DMS 273 treated with DMSO at 0.1 percent for 48 hours (cell line): ENCODE measurements at regions not wholly inside any gene's neighbourhood (a gene's known extent, or its start where the extent isn't known, plus 50 kb on each side); places are given as distances from the start of the nearest gene placed in this dataset.
"Not testable (repeated sequence)": the region's sequence is repeated elsewhere in the genome, so short reads cannot be mapped to it uniquely, and the experiment has no call there.

ENCODE experiments used
- DNase-seq: peaks from one replicate; lab custom pipeline; 2025; lab: John Stamatoyannopoulos, UW

DNA sequence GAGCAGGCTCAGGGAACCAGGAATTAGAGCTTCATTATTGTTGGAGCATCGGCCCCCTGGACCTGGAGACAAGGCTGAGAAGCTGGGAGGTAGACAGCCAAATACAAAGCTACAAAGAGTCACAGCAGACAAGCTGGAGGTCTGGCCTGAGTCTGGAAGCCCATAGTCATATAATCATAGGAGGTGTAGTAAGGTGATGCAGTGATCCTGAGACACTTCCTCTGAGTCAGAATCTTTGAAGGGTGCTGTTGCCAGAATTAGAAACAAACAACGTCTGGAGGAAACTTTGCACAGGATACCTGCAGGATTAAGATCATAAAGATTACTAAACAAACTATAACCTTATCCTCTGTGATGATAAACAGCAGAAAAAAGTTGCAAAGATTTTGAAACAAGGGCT, 213.8 kb downstream of the DSC3 start:
- DNase-seq, result no peak

DNA sequence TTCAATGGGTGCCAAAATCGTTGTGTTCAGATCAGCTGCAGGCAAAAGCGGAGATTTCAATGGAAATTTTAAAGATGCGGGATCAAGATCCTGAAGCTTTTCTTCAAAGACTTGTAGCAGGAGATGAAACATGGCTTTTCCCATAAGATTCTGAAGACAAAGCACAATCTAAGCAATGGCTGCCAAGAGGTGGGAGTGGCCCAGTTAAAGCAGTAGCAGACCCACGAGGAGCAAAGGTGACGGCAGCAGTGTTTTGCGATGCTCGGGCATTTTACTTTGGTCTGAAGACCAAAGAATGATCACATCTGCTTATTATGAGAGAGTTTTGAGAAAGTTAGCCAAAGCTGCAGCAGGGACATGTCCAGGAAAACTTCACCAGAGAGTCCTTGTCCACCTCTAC, 222.9 kb downstream of the DSC3 start:
- no peak for DNase-seq

DNA sequence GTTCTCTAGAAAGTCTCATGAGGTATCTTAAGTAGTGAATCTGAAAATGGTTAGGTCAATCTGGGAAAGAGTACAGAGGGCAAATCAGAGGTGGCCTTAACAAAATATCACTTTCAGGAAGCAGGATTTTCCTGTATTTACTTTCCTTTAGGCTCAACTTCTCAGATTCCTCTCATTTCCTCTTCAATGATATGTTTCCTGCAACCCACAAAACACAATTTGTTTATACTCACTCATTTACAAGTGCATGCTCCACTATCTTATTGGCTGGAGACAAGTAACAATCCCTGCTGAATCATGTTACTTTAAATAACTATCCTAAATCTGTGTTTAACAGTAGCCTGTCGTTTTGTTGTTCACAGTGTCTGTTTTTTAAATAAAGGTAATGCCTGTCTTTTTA, 228.1 kb downstream of the DSC3 start:
- DNase-seq, result no peak

DNA sequence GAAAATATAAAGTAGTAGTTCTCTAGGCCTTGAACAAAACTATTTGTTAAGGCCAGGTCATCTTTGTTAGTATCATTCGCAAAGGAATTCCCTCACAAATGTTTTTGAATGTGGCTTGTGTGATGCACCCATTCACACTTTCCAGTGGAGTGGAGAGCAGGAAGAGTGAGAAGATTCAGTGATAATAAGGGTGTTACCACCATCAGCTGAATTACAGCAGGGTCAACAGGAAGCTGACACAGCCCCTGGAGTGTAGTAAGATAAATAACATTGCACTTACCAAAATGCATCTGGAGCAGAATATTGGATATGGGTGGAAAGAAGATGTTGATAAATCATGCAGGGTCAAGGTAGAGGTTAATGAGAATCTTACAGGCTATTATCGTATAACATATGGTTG, 231.0 kb downstream of the DSC3 start:
- DNase-seq, result no peak

DNA sequence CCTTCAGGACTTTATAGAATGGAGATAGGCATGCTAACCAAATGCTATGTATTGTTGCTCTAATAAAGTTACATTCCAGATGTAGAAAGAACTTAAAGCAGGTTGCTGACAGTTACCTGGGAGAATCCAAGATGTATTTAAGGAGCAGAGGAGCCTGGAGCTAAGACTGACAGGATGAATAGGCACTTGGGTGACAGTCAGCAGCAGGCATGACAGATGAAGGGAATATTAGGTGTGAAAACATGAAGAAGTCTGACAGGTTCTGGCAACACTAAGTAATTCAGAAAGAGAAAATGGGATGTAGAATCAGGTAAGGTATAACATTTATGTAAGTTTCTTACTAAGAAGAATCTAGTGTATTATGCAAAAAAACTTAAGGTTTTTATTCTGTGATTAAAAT, 232.0 kb downstream of the DSC3 start:
- no peak for DNase-seq

DNA sequence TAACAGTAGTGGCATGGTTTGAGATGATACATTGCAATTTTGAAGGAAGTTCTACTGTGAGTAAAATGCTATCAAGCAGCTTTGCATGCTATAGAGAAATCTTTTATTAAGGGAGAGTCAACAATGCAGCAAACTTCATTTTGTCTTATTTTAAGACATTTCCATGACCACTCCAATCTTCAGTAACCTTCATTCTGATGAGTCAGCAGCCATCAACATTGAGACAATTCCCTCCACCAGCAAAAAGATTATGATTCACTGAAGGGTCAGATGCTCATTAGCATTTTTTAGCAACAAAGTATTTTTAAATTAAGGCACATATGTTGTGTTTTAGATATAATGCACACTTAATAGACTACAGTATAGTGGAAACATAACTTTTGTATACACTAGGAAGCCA, 235.7 kb downstream of the DSC3 start:
- DNase-seq, result no peak

DNA sequence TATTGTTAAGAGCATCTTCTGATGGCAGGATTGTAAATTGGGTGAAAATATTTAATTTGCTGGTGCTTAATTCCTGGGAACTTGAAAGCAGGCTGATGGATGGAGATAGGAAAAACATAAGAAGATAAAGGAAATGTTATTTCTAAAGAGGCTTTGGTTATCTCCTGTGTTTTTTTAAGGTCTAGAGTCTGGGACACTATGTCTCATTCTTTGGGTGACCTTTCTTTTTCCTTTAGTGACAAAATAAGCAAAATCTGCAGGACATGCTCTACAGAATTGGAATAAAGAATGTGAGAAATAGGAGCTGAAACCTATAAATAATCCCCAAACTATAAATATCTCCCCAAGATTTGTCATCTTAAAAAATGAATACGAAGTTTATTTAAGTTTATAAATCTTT, 241.7 kb downstream of the DSC3 start:
- DNase-seq, result no peak

DNA sequence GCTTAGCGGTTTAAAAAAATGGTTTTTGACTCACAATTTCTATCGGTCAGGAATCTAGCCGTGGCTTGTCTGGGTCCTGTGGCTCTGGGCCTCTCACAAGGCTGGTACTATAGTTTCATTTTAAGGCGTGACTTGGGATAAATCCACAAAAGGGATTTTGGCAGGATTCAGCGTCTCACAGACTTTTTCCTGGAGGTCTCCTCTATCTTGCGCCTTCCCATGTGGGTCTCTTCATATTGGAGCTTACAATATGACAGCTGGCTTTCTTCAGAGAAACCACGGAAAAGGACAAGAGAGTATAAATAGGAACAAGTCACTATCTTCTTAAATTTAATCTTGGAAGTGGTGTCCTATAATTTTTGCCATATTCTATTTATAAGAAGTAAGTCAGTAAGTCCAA, 250.5 kb downstream of the DSC3 start:
- DNase-seq, result no peak

DNA sequence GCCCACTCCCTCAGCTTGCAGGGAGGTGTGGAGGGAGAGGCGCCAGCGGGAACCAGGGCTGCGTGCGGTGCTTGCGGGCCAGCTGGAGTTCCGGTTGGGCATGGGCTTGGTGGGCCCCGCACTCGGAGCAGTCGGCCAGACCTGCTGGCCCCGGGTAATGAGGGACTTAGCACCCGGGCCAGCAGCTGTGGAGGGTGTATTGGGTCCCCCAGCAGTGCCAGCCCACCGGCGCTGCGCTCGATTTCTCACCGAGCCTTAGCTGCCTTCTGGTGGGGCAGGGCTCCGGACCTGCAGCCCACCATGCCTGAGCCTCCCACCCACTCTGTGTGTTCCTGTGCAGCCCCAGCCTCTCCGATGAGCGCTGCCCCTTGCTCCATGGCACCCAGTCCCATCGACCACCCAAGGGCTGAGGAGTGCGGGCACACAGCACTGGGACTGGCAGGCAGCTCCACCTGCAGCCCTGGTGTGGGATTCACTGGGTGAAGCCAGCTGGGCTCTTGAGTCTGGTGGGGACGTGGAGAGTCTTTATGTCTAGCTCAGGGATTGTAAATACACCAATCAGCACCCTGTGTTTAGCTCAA, 254.0 kb downstream of the DSC3 start:
- DNase-seq, result not testable (repeated sequence)

DNA sequence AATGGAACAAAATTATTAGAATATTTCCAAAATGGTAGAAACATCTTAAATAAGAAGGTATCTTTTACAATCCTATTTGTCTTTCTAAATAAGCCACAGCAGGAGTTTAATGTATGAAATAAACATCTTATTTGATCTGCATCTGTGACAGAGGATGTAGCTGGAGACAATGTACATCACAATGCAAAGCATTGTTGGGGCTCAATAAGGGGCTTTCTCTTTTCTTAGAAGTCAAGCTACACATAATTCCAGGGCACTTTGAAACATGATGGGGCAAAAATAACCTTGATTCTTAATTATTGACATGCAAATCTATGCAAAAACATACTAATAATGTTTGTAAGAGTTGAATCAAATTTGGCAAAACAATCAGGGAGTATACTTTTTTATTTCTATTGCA, 255.1 kb downstream of the DSC3 start:
- DNase-seq, result no peak

DNA sequence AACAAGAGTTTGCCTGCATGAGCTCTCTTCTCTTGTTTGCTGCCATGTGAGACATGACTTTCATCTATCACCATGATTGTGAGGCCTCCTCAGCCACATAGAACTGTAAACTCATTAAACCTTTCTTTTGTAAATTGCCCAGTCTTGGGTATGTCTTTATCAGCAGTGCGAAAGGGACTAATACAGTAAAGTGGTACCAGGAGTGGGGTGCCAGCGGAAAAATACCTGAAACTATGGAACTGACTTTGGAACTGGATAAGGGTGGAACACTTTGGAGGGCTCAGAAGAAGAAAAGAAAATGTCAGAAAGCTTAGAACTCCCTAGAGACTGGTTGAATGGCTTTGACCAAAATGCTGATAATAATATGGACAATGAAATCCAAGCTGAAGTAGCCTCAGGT, 260.9 kb downstream of the DSC3 start:
- no peak for DNase-seq

DNA sequence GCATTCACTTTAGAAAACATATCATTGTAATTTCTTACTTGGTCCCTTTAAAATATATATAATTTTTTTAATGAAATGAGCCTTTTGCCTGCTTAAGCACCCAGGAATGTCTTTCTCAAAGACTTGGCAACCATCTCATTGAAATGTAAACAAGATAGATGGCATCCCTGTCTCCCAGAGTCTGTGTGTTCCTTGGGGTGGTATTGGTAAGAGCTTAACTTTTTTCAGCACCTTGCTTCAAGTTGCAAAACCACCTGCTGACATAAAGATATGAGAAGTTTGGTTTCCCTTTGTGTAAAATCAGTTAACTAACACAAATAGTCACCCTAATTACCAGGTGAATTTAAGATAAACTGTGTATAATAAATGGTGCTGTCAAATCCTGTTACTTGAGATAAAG, 266.9 kb downstream of the DSC3 start:
- DNase-seq, result no peak

DNA sequence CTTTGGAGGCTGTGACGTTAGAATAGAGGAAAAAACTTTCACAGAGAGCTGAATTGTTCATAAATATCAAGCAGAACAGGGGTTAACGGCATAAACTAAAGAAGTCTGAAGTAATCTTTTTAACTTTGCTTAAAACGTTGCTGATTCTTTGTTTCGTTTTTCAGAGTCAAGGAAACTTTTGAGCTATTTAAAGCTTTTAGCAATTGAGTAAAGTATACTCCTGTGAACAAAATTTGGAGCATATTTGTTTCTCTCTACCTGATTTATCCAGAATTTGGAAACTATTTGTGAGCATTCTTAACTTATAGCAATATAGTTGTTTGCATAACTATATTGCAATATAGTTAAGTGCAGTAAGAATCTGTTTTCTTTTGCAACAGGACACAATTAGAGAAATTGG, 270.4 kb downstream of the DSC3 start:
- not testable (repeated sequence) for DNase-seq

DNA sequence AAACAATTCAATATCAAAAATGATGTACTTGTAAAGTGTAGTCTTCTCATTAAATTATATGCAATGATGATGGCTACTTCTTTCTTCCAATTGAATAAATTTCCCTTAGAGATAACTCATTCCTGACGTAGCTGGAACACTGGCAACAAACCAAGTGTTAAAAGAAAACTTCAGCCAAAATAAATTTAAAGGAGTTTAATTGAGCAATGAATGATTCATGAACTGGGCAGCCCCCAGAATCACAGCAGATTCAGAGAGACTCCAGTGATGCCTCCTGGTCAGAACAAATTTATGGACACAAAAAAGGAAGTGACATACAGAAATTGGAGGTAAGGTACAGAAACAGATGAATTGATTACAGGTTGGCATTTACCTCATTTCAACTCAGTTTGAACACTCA, 276.5 kb downstream of the DSC3 start:
- DNase-seq, result no peak

DNA sequence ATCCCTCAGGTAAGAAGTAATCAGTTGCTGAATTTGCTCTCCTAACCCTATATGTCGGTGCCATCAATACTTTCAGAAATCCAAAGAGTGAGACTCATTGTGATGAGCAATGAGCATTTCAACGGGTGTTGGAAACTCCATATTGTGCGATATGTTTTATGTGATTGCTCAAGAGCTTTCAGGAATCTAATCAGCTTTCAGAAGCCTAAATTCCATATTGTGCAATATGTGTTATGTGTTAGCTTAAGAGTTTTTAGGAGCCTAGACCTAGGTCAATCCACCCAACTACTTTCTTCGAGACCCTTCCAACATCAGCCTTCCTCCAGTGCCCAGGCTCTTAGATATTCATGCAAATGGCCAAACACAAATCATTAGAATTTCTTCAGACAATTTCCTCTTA, 277.3 kb downstream of the DSC3 start:
- no peak for DNase-seq

DNA sequence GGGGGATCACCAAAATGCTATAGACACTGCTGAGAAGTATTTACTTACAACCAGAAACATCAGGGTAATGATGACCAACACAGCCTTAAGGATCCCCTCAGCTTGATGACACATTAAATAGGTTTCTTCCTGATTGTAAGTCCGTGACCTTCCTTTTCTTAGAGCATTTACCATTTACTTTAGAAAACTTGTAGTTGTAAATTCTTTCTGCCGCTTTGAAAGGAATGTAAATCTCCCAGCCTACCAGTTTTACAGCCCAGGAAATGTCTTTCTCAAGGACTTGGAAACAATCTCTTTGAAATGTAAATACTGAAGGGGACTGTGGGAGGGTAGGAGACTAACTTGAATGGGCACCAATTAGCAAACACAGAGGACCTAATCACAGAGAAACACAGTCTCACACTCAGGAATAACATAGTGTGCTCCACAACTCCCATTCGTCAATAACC, 278.6 kb downstream of the DSC3 start:
- DNase-seq, result no peak

DNA sequence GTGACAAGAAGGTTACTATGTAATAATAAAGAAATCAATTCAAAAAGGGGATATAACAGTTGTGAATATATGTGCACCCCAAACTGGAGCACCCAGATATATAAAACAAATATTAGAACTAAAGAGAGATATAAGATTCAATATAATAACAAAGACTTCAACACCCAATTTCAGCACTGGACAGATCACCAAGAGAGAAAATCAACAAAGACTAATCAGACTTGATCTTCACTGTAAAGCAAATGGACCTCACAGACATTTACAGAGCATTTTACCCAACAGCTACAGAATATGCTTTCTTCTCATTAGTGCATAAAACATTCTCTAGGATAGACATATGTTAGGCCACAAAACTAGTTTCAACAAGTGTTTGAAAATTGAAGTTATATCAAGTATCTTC, 287.7 kb downstream of the DSC3 start:
- DNase-seq, result no peak

DNA sequence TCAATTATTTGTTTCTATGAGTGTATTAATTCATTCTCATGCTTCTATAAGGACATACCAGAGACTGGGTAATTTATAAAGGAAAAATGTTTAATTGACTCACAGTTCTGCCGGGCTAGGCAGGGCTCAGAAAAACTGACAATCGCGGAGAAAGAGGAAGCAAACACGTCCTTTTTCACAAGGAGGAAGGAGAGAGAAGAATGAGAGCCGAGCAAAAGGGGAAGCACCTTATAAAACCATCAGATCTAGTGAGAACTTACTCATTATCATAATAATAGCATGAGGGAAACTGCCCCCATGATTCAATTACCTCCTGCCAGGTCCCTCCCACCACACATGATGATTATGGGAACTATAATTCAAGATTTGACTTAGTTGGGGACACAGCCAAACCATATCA, 294.0 kb downstream of the DSC3 start:
- no peak for DNase-seq

DNA sequence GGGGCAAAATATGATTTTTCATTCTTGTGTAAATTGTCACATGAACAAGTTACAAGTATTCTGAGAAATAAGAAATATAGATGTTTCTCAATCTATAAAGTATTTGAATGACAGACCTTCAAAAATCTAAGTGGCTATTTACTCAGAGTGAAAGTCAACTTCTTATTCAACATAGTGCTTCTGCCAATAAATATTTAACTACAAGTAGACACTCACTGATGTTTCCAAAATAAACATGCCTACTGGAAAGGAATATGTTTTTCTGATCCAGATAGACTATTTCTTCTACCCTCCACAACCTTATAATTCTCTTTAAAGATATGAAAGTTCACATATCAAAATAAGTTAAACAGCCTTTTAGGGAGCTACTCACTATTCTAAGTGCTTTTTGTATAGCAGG, 296.3 kb downstream of the DSC3 start:
- DNase-seq, result no peak

DNA sequence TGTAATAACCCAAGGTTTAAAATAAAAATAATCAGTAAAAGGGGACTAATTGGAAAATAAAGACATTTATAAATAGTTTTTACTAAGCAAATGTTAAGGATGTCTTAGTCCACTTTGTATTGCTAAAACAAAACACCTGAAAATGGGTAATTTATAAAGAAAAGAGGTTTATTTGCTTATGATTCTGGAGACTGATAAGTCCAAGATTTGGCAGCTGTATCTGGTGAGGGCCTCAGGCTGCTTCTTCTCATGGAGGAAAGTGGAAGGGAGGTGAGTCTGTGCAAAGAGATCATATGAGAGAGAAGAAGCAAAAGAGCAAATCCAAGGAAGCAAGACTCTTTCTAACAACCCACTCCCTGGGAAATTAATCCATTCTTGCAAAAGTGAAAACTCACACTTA, 299.5 kb downstream of the DSC3 start:
- DNase-seq, result no peak

DNA sequence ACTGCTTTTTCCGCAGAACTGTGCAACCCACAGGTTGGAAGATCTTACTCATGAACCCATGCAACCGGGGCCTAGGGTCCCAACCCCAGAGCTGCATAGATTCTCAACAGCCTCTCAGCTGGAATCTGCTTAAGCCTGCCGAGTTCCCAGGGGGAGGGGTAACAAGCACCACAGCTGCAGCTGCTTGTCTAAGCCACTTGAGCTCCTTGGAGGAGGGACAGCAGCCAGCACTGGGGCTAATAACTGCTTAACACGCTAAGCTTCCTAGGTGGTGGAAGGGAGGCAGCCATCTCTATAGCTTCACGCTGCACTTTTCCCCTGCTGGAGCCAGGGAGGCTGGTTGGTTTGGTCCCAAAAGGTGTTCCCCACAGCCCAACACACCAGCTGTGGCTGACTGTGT, 311.6 kb downstream of the DSC3 start:
- no peak for DNase-seq

DNA sequence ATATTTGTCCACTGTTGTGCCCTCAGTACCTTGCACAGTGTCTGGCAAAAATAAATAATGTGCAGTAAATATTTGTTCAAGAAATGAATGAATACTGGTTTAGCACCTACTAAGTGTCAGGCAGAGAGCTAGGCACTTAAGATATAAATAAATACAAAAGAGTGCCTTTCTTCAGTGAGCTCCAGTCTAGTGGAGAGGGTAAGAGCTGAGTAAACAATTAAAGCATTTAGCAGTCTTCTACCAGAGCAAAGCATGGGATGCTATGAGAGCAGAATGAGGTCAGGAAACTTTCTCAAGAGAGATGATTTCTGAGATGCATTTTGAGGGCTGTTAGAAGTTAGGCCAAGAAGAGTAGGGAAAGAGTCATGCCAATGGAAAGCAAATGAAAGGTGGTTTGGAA, 314.7 kb downstream of the DSC3 start:
- no peak for DNase-seq

DNA sequence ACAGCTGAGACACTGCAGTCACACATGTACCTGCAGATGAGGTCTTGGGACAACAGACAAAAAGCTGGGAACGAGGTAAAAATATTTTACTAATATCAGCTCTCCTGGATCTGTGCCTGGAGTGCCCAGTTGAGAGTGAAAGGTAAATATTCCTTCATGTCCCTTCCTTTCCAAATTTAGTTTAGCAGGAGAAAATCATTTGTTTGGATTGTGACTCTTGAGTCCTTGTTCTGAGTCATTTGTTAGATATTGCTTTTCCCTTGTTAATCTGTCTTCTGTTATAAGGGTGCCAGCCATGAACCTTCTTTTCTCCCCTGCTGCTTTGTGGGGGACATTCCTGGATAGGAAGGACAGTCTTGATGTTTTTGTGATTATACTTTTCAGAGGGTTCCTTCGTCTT, 329.2 kb downstream of the DSC3 start:
- no peak for DNase-seq

DNA sequence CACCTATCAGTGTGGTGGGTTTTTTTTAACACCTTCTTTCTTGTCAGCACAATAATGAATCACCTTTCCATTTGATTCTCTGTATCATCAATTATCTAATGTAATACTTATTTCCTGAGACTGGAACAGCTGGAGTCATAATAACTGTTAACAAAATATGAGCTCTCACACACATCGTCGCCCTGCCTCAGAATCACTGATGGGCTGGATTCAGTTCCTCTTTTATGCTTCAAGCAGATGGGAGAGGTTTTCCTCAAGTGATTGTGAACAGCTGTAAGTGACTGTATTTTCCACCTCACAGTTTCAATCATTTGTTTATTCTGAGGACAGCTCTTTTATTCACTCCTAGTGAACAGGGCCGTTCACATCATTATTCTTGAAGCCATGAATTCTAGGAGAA, 330.2 kb downstream of the DSC3 start:
- DNase-seq, result no peak

DNA sequence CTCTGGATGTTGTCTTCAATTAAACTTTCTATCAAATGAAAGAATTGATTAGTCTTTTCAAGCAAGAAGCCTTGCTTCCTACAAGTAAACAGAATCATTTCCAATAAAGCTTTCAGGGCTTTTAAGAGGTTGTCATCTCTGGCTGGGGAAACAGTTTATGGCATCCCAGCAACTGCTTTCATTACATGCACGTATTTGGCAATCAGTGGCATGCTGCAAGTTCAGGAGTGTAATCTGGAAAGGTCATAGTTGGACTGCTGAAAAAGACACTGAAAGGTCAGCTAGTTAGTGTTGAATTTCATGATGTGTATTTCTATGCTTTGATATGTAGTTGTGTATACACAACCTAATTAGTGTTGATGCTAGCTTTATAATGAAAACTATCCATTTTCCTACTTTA, 332.9 kb downstream of the DSC3 start:
- DNase-seq, result no peak
